Smooth muscle cell (in vitro differentiated cells): ENCODE measurements at regions not wholly inside any gene's neighbourhood (a gene's known extent, or its start where the extent isn't known, plus 50 kb on each side); places are given as distances from the start of the nearest gene placed in this dataset.
A peak's percentile ranks its signal among the peaks of the same experiment; 100 is the strongest.

Experiments used
- DNase-seq: peaks from one replicate; lab custom pipeline; 2025; ENCODE audit not compliant: unreplicated experiment; lab: John Stamatoyannopoulos, UW
- H2AFZ ChIP-seq: fragments of 200-600 bp; sonication (generic); 2 replicates; pipeline ENCODE4 v1.6.0; 2016; ENCODE audit warnings: antibody characterized with exemption, low read depth, mild to moderate bottlenecking
- H3F3A ChIP-seq: fragments of 200-600 bp; sonication (generic); 2 replicates; pipeline ENCODE4 v1.6.0; 2017; ENCODE audit warnings: antibody characterized with exemption, low read depth
- H3K27ac ChIP-seq: fragments of 200-600 bp; sonication (generic); 2 replicates; pipeline ENCODE4 v1.5.1; 2016; ENCODE audit warnings: low read depth, mild to moderate bottlenecking
- H3K27me3 ChIP-seq: fragments of 200-600 bp; sonication (generic); 2 replicates; pipeline ENCODE4 v1.6.1; 2016; ENCODE audit warnings: low read depth, mild to moderate bottlenecking
- H3K36me3 ChIP-seq: fragments of 200-600 bp; sonication (generic); 2 replicates; pipeline ENCODE4 v1.5.1; 2016; ENCODE audit warnings: low read depth
- H3K4me1 ChIP-seq: fragments of 200-600 bp; sonication (generic); 2 replicates; pipeline ENCODE4 v1.5.1; 2016; ENCODE audit warnings: low read depth
- H3K4me2 ChIP-seq: fragments of 200-600 bp; sonication (generic); 2 replicates; pipeline ENCODE4 v1.6.0; 2016; ENCODE audit warnings: mild to moderate bottlenecking
- H3K4me3 ChIP-seq: fragments of 200-600 bp; sonication (generic); 2 replicates; pipeline ENCODE4 v1.5.1; 2016; ENCODE audit warnings: mild to moderate bottlenecking
- H3K79me2 ChIP-seq: fragments of 200-600 bp; sonication (generic); 2 replicates; pipeline ENCODE4 v1.6.0; 2016; ENCODE audit warnings: low read depth, mild to moderate bottlenecking
- H3K9ac ChIP-seq: fragments of 200-600 bp; sonication (generic); 2 replicates; pipeline ENCODE4 v1.6.0; 2016; ENCODE audit warnings: low read depth
- H3K9me3 ChIP-seq: fragments of 200-600 bp; sonication (generic); replicated peaks from 2 replicates; pipeline ENCODE4 v1.5.1; 2016; ENCODE audit warnings: low read depth
- H4K20me1 ChIP-seq: fragments of 200-600 bp; sonication (generic); 2 replicates; pipeline ENCODE4 v1.6.0; 2016; ENCODE audit warnings: low read depth
- WGBS: methylation state at CpG from one replicate; pipeline ENCODE4 v1.1.7; 2016; ENCODE audit warnings: low lambda C conversion rate; 5-methylcytosine and 5-hydroxymethylcytosine counted together
- TF ChIP-seq, protein P1 (sequence below): fragments of 200-600 bp; sonication (generic); IDR thresholded peaks from 2 replicates; pipeline ENCODE4 v1.5.1; 2017; ENCODE audit warnings: borderline replicate concordance, mild to moderate bottlenecking, antibody characterized with exemption; ENCODE audit not compliant: insufficient read depth, poor library complexity, severe bottlenecking

DNA sequence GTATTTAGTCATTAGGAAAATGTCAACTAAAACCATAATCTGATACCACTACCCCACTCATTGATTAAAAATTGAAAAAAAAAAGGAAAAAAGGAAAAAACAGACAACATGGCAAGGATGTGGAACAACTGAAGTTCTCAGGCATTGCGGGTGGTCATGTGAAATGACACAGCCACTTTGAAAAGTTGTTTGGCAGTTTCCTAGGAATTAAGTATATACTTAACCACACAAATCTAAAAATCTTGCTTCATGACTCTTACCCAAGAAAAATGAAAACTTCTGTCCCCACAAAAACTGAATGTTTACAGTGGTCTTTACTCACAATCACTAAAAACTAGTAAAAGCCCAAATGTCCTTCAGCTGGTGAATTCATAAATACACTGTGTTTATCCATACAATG, 254.5 kb downstream of the AHR start:
- peaks cover 6% of the 10 kb centered on the region for H3K4me1 ChIP-seq
- no peak for DNase-seq
- H3K36me3 ChIP-seq = no peaks in the 10 kb centered on the region
- peak overlapping the region; percentile 40 for H2AFZ ChIP-seq
- peak overlapping the region; percentile 80 for H3K27ac ChIP-seq
- H3K4me2 ChIP-seq = peak overlapping the region; percentile 29
- WGBS = 54% methylated on average over 1 of the region's 1 CpG
- no peaks in the 10 kb centered on the region for H3K79me2 ChIP-seq
- TF ChIP-seq, protein P1, sequence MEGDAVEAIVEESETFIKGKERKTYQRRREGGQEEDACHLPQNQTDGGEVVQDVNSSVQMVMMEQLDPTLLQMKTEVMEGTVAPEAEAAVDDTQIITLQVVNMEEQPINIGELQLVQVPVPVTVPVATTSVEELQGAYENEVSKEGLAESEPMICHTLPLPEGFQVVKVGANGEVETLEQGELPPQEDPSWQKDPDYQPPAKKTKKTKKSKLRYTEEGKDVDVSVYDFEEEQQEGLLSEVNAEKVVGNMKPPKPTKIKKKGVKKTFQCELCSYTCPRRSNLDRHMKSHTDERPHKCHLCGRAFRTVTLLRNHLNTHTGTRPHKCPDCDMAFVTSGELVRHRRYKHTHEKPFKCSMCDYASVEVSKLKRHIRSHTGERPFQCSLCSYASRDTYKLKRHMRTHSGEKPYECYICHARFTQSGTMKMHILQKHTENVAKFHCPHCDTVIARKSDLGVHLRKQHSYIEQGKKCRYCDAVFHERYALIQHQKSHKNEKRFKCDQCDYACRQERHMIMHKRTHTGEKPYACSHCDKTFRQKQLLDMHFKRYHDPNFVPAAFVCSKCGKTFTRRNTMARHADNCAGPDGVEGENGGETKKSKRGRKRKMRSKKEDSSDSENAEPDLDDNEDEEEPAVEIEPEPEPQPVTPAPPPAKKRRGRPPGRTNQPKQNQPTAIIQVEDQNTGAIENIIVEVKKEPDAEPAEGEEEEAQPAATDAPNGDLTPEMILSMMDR = no peak
- peaks cover 6% of the 10 kb centered on the region for H3F3A ChIP-seq
- no peaks in the 10 kb centered on the region for H3K27me3 ChIP-seq
- no peak overlapping the region for H3K4me3 ChIP-seq
- no peaks in the 10 kb centered on the region for H3K9me3 ChIP-seq
- H3K9ac ChIP-seq = peak overlapping the region; percentile 32
- no peaks in the 10 kb centered on the region for H4K20me1 ChIP-seq

DNA sequence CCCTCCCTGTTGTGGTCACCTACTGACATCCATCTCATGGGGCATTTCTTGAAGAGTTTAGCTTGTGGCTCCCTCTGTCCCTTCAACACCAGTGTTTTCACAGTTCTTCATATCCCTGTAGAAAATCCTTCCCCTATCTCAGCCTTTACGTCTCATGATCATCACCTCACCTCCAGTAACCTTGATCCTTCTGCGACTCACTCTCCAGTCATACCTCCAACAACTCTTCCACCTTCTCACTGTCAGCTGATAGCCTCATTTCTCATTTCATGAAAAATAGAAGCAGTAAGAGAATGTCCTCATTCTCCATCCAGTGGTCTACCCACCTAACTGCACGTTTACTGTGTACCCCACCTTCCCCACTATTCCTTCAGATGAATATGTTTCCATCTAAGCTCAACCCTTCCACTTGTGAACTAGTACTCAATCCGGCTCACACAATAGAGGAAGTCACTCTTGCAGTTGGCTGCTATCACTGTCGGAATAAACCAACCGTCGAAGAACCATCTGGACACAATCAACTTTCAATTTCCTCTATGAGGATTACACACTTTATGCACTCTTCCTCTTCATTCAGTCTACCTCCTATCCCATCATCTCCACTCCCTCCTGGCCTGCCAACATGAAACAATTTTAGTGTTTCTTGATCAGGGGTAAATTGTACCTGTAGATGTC, 256.0 kb downstream of the AHR start:
- no peak overlapping the region for H2AFZ ChIP-seq
- no peak for DNase-seq
- H3K79me2 ChIP-seq = no peaks in the 10 kb centered on the region
- no peaks in the 10 kb centered on the region for H3K9me3 ChIP-seq
- H3K27ac ChIP-seq = no peak overlapping the region
- H3K4me2 ChIP-seq = no peak overlapping the region
- peaks cover 6% of the 10 kb centered on the region for H3K4me1 ChIP-seq
- TF ChIP-seq, protein P1 = no peak
- 82% methylated on average over 7 of the region's 7 CpGs for WGBS
- H4K20me1 ChIP-seq = no peaks in the 10 kb centered on the region
- peaks cover 15% of the 10 kb centered on the region for H3F3A ChIP-seq
- no peak overlapping the region for H3K9ac ChIP-seq
- H3K27me3 ChIP-seq = no peaks in the 10 kb centered on the region
- no peak overlapping the region for H3K4me3 ChIP-seq
- no peaks in the 10 kb centered on the region for H3K36me3 ChIP-seq

DNA sequence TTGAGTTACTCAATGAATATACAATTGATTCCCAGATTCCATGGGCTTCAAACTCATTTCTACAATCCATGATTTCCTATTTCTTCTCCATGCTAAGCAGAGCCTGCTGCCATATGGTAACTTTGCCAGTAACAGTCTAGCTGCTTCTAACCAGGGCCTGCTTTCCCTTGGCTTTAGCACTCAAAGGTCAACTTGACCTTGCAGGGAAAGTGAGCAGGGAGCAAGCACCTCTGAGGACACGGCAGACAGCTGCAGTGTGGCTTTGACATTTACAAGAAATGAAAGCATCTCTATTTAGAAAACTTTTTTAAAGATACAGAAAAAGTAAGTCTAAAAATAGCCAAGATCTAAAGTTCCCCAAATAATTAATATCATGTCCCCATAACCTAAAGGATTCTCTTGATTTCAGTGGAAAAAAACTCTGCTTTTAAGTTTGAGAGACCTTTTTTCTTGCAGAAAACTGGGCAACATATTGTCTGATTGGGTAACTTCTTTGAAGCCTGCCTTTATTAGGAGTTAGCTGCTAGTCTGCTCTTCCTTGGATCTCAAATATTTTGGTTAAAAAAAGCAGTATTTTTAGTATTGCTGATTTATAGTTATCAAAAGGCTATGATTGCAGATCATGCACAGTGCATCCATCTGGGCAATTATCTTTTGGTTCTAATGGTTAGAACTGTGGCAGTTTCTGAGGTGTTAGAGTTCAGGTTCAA, 257.9 kb downstream of the AHR start:
- Histone ChIP-seq H3K9me3 (no peaks in the 10 kb centered on the region), H3K36me3 (no peaks in the 10 kb centered on the region), H4K20me1 (no peaks in the 10 kb centered on the region), H3K79me2 (no peaks in the 10 kb centered on the region), H3F3A (peaks cover 20% of the 10 kb centered on the region), H3K4me1 (peaks cover 6% of the 10 kb centered on the region), H3K27ac (peak overlapping the region; percentile 96), H3K27me3 (no peaks in the 10 kb centered on the region), H3K4me3 (no peak overlapping the region), H2AFZ (no peak overlapping the region), H3K4me2 (peak overlapping the region; percentile 63), H3K9ac (no peak overlapping the region)
- TF ChIP-seq, protein P1 = no peak
- WGBS = 39% methylated on average over 1 of the region's 1 CpG
- DNase-seq = no peak
